Heart left ventricle (tissue), 13 donors: ENCODE measurements at regions not wholly inside any gene's neighbourhood (a gene's known extent, or its start where the extent isn't known, plus 50 kb on each side); places are given as distances from the start of the nearest gene placed in this dataset.

Experiments
- POLR2A ChIP-seq, 2 donors: fragments of 450-650 bp; IDR thresholded peaks; one replicate each; pipeline ENCODE4 v1.6.1; 2017; ENCODE audit warnings: antibody characterized with exemption in 2 of 2, mild to moderate bottlenecking in 2 of 2, moderate library complexity in 2 of 2
- TF ChIP-seq, protein P1 (sequence below), 12 donors: fragments of 200-600 bp; sonication (generic) in 4 of 12; IDR thresholded peaks; one replicate each; pipeline versions ENCODE4 v1.5.0 to v1.8.0; 2018 to 2022; ENCODE audit warnings: antibody characterized with exemption in 12 of 12, mild to moderate bottlenecking in 5 of 12
- donor health status: ischemic (EF 13 %, LVEDD 7.1; RV severe dilation, severe dysfunction).
- donor health status: DM: no; HTN: yes; CAD: no.
- donor health status: DM: no; HTN: no; CAD: no.
- donor health status: ischemic (EF 25% LVEDD 6.9; RV normal size, moderate dysfunction).
- donor health status: ischemic (EF 25% LVEDD 5.7; RV mildly dilated, moderate dysfunction).
- donor health status: ischemic (EF 35%, LVEDD 5.7; RV mildly dilated, moderate dysfunction).
- donor health status: nonischemic (EF 11% LVEDD 7.7; RV severe dilation, severe dysfunction).
- donor health status: DM: yes; HTN: yes; CAD: no.
- donor health status: PGD.
- donor health status: ischemic (EF 29% LVEDD 5.4; RV normal size, mild dysfunction).
- donor health status: nonischemic (EF 23%, LVEDD 6.1; RV moderate dilation, normal function).

DNA sequence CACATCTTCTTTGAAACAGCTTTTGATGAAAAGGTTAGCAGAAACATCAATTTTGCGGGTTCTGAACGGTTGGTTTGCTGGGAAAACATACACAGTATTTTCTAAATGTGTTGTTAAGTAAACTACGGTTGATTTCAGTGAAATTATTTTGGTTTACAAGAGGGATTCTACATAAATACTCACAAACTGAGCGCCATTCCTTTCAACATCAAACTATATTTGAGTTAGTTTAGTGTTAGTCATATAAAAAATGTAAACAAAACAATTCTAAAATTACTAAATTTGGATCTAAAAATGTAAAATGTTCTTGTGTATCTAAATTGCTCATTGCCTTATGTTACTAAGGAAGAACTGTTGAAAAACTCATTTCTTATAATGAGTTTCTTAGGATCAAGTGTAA, 425.6 kb downstream of the PCDH18 start:
- TF ChIP-seq, protein P1, sequence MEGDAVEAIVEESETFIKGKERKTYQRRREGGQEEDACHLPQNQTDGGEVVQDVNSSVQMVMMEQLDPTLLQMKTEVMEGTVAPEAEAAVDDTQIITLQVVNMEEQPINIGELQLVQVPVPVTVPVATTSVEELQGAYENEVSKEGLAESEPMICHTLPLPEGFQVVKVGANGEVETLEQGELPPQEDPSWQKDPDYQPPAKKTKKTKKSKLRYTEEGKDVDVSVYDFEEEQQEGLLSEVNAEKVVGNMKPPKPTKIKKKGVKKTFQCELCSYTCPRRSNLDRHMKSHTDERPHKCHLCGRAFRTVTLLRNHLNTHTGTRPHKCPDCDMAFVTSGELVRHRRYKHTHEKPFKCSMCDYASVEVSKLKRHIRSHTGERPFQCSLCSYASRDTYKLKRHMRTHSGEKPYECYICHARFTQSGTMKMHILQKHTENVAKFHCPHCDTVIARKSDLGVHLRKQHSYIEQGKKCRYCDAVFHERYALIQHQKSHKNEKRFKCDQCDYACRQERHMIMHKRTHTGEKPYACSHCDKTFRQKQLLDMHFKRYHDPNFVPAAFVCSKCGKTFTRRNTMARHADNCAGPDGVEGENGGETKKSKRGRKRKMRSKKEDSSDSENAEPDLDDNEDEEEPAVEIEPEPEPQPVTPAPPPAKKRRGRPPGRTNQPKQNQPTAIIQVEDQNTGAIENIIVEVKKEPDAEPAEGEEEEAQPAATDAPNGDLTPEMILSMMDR (IDR thresholded peaks at IDR 0.05): no peak
- TF ChIP-seq POLR2A (IDR thresholded peaks at IDR 0.05): no peak
